A673 (cell line): ENCODE measurements at regions not wholly inside any gene's neighbourhood (a gene's known extent, or its start where the extent isn't known, plus 50 kb on each side); places are given as distances from the start of the nearest gene placed in this dataset.

ENCODE experiments used
- BruUV-seq: library from RNA; stranded (reverse); fragments of 400-500 nt; replicated peaks from 2 replicates; lab custom pipeline; 2021; lab: Mats Ljungman, UMichigan
- CTCF ChIA-PET: fragments of 300-600 bp; sonication (Branson Sonifier 250); formaldehyde crosslinking; loops from one replicate; lab custom pipeline; 2022; ENCODE audit warnings: antibody characterized with exemption; lab: Charles Lee
- POLR2A ChIA-PET: fragments of 300-600 bp; sonication (Branson Sonifier 250); formaldehyde crosslinking; loops from one replicate; lab custom pipeline; 2022; ENCODE audit warnings: antibody characterized with exemption; ENCODE audit not compliant: low non-redundant PET; lab: Charles Lee
- DNase-seq: peaks from one replicate; pipeline ENCODE4 v3.0.0-alpha.2; 2015; ENCODE audit warnings: low spot score
- H3K27ac ChIP-seq: fragments of 200-600 bp; sonication (generic); 2 replicates; pipeline ENCODE4 v1.5.1; 2016; ENCODE audit warnings: mixed run types, low read depth, mild to moderate bottlenecking, mixed read lengths, antibody characterized with exemption, low read length; ENCODE audit not compliant: poor library complexity, severe bottlenecking
- H3K27me3 ChIP-seq: fragments of 200-600 bp; sonication (generic); replicated peaks from 2 replicates; pipeline ENCODE4 v1.6.1; 2017; ENCODE audit warnings: mixed run types, low read depth, mild to moderate bottlenecking, mixed read lengths, antibody characterized with exemption, low read length; ENCODE audit not compliant: insufficient read depth, poor library complexity
- H3K36me3 ChIP-seq: fragments of 200-600 bp; sonication (generic); 2 replicates; pipeline ENCODE4 v1.6.1; 2016; ENCODE audit warnings: mixed run types, mild to moderate bottlenecking, mixed read lengths, antibody characterized with exemption, low read length; ENCODE audit not compliant: insufficient read depth, poor library complexity, severe bottlenecking
- H3K4me1 ChIP-seq: fragments of 200-600 bp; sonication (generic); 2 replicates; pipeline ENCODE4 v1.6.1; 2017; ENCODE audit warnings: mixed run types, mild to moderate bottlenecking, mixed read lengths, antibody characterized with exemption, low read length; ENCODE audit not compliant: insufficient read depth, poor library complexity, severe bottlenecking
- H3K4me3 ChIP-seq: fragments of 200-600 bp; sonication (generic); 2 replicates; pipeline ENCODE4 v1.5.1; 2016; ENCODE audit warnings: low read depth, mixed run types, mild to moderate bottlenecking, mixed read lengths, low read length; ENCODE audit not compliant: poor library complexity, severe bottlenecking
- H3K9me3 ChIP-seq: fragments of 200-600 bp; sonication (generic); 2 replicates; pipeline ENCODE4 v1.6.1; 2016; ENCODE audit warnings: mixed run types, low read depth, mild to moderate bottlenecking, mixed read lengths, antibody characterized with exemption, low read length; ENCODE audit not compliant: poor library complexity, severe bottlenecking
- EZH2 ChIP-seq: fragments of 200-600 bp; sonication (generic); IDR thresholded peaks from 2 replicates; pipeline ENCODE4 v1.6.1; 2017; ENCODE audit warnings: borderline replicate concordance, low read depth, mild to moderate bottlenecking, mixed read lengths, antibody characterized with exemption, low read length; ENCODE audit not compliant: poor library complexity, severe bottlenecking
- intact Hi-C: fragments of 100-400 bp; cut with micrococcal nuclease; formaldehyde crosslinking; loops from one replicate; pipeline ENCODE4 v1.10.0; 2022; ENCODE audit not compliant: unreplicated experiment
- TF ChIP-seq, protein P1 (sequence below): fragments of 300-800, 200-600 bp; sonication (generic); conservative IDR thresholded peaks from 2 replicates; pipeline ENCODE4 v1.5.1; 2017; ENCODE audit warnings: low read depth, mild to moderate bottlenecking, antibody characterized with exemption, low read length, moderate library complexity, mixed read lengths

- Histone ChIP-seq H3K4me3 (no peak overlapping the region), H3K9me3 (no peaks in the 10 kb centered on the region), H3K36me3 (no peaks in the 10 kb centered on the region), H3K27ac (no peak overlapping the region), H3K27me3 (no peaks in the 10 kb centered on the region), H3K4me1 (no peaks in the 10 kb centered on the region)
- ChIA-PET CTCF (no interaction called here), POLR2A (no interaction called here)
- no peak for DNase-seq
- no TSS peak for BruUV-seq
- intact Hi-C loops, result no loop called here
- TF ChIP-seq, protein P1, sequence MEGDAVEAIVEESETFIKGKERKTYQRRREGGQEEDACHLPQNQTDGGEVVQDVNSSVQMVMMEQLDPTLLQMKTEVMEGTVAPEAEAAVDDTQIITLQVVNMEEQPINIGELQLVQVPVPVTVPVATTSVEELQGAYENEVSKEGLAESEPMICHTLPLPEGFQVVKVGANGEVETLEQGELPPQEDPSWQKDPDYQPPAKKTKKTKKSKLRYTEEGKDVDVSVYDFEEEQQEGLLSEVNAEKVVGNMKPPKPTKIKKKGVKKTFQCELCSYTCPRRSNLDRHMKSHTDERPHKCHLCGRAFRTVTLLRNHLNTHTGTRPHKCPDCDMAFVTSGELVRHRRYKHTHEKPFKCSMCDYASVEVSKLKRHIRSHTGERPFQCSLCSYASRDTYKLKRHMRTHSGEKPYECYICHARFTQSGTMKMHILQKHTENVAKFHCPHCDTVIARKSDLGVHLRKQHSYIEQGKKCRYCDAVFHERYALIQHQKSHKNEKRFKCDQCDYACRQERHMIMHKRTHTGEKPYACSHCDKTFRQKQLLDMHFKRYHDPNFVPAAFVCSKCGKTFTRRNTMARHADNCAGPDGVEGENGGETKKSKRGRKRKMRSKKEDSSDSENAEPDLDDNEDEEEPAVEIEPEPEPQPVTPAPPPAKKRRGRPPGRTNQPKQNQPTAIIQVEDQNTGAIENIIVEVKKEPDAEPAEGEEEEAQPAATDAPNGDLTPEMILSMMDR, result no peak
- TF ChIP-seq EZH2, result no peak
These were observed 151.8 kb upstream of the CADM2 start for GRCh38 chr3:84806958-84807357.

GRCh38 chr3:84820126-84820525, 138.7 kb upstream of the CADM2 start:
- H3K9me3 ChIP-seq, result peaks cover 4% of the 10 kb centered on the region
- ChIA-PET POLR2A (no interaction called here), CTCF (no interaction called here)
- no peaks in the 10 kb centered on the region for H3K27me3 ChIP-seq
- H3K4me3 ChIP-seq, result no peak overlapping the region
- DNase-seq, result no peak
- no peak overlapping the region for H3K27ac ChIP-seq
- TF ChIP-seq EZH2, result no peak
- TF ChIP-seq, protein P1, result no peak
- BruUV-seq, result no TSS peak
- H3K4me1 ChIP-seq, result no peaks in the 10 kb centered on the region
- no peaks in the 10 kb centered on the region for H3K36me3 ChIP-seq
- intact Hi-C loops, result no loop called here

DNA sequence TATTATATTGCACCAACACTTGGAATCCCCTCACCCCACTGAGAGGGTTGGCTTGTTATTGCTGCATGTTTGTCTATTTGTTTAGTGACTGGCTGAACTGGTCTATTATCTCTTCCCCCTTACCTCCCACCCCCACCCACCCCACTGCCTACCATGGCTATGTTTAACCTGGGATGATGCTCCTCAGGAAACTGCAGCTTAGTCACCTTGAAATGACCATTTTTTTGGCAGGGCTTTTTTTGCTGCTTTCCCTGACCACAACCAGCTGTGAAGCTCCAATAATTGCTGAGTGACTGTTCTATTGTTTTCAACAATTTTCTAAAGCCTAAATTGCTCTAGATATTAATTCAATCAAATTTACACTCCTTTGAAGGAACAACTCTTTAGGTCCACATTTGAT, 137.9 kb upstream of the CADM2 start:
- POLR2A ChIA-PET, result no interaction called here
- no peak for TF ChIP-seq EZH2
- TF ChIP-seq, protein P1, result no peak

More for the DNA sequence above, 137.9 kb upstream of the CADM2 start:
- H3K27ac ChIP-seq, result no peak overlapping the region
- no peaks in the 10 kb centered on the region for H3K4me1 ChIP-seq
- H3K9me3 ChIP-seq, result peaks cover 4% of the 10 kb centered on the region
- CTCF ChIA-PET, result no interaction called here
- intact Hi-C loops, result no loop called here
- no peaks in the 10 kb centered on the region for H3K36me3 ChIP-seq
- no TSS peak for BruUV-seq
- no peak overlapping the region for H3K4me3 ChIP-seq
- no peak for DNase-seq
- no peaks in the 10 kb centered on the region for H3K27me3 ChIP-seq
